DND-41 (cell line): ENCODE measurements at regions not wholly inside any gene's neighbourhood (a gene's known extent, or its start where the extent isn't known, plus 50 kb on each side); places are given as distances from the start of the nearest gene placed in this dataset.

Source experiments
- CTCF ChIP-seq: IDR thresholded peaks from 2 replicates; pipeline ENCODE4 v1.5.1; 2012; ENCODE audit warnings: borderline replicate concordance, low read length, moderate library complexity, mild to moderate bottlenecking; ENCODE audit not compliant: poor library complexity, severe bottlenecking; ENCODE audit errors: extremely low read depth
- EZH2 ChIP-seq: IDR thresholded peaks from 3 replicates; pipeline ENCODE4 v1.6.1; 2012; ENCODE audit warnings: borderline replicate concordance, low read depth, mild to moderate bottlenecking, moderate library complexity, low read length, inconsistent platforms; ENCODE audit not compliant: severe bottlenecking

GRCh38 chr5:8295141-8295540 is 426.2 kb downstream of the MTRR start:
- no peak for TF ChIP-seq CTCF
- TF ChIP-seq EZH2 = no peak
